ENCODE measurements at regions not wholly inside any gene's neighbourhood (a gene's known extent, or its start where the extent isn't known, plus 50 kb on each side); places are given as distances from the start of the nearest gene placed in this dataset.

GRCh38 chr1:187853505-187853904 is 1024.8 kb downstream of the PLA2G4A start:
- no peak for DNase-seq

- DNase-seq, result no peak
Measured at GRCh38 chr1:187854457-187854856, 1025.7 kb downstream of the PLA2G4A start.

GRCh38 chr1:187862506-187862905 is 1033.8 kb downstream of the PLA2G4A start:
- no peak for DNase-seq

GRCh38 chr1:187870552-187870951 is 1041.8 kb downstream of the PLA2G4A start:
- no peak for DNase-seq

GRCh38 chr1:187871177-187871845 is 1042.6 kb downstream of the PLA2G4A start:
- DNase-seq, result no peak

- DNase-seq, result no peak
Measured at GRCh38 chr1:187872550-187872949, 1043.8 kb downstream of the PLA2G4A start.

GRCh38 chr1:187873126-187873525 is 1044.4 kb downstream of the PLA2G4A start:
- no peak for DNase-seq

GRCh38 chr1:187876775-187877174 is 1048.0 kb downstream of the PLA2G4A start:
- DNase-seq, result no peak

GRCh38 chr1:187877220-187877619 is 1048.5 kb downstream of the PLA2G4A start:
- peak; percentile 96 for DNase-seq

- DNase-seq, result no peak
Measured at GRCh38 chr1:187878883-187879282, 1050.1 kb downstream of the PLA2G4A start.

- DNase-seq, result no peak
Measured at GRCh38 chr1:187883356-187883755, 1054.6 kb downstream of the PLA2G4A start.

GRCh38 chr1:187891993-187892682 is 1063.4 kb downstream of the PLA2G4A start:
- DNase-seq, result no peak

GRCh38 chr1:187892683-187893039 is 1063.9 kb downstream of the PLA2G4A start:
- DNase-seq, result no peak

- no peak for DNase-seq
Measured at GRCh38 chr1:187893471-187893870, 1064.7 kb downstream of the PLA2G4A start.

- DNase-seq, result no peak
Measured at GRCh38 chr1:187894349-187894748, 1065.6 kb downstream of the PLA2G4A start.

GRCh38 chr1:187903223-187903622 is 1074.5 kb downstream of the PLA2G4A start:
- DNase-seq, result no peak

GRCh38 chr1:187909382-187909781 is 1080.6 kb downstream of the PLA2G4A start:
- DNase-seq, result no peak

GRCh38 chr1:187911820-187912219 is 1083.1 kb downstream of the PLA2G4A start:
- DNase-seq, result no peak

GRCh38 chr1:187920976-187921375 is 1092.2 kb downstream of the PLA2G4A start:
- no peak for DNase-seq

GRCh38 chr1:187921426-187921825 is 1092.7 kb downstream of the PLA2G4A start:
- DNase-seq, result no peak

- DNase-seq, result no peak
Measured at GRCh38 chr1:187922255-187922654, 1093.5 kb downstream of the PLA2G4A start.

- DNase-seq, result no peak
Measured at GRCh38 chr1:187924252-187924651, 1095.5 kb downstream of the PLA2G4A start.

- no peak for DNase-seq
Measured at GRCh38 chr1:187928288-187928687, 1099.5 kb downstream of the PLA2G4A start.

GRCh38 chr1:187928696-187929095 is 1099.9 kb downstream of the PLA2G4A start:
- DNase-seq, result no peak

- DNase-seq, result no peak
Measured at GRCh38 chr1:187931776-187932175, 1103.0 kb downstream of the PLA2G4A start.
